HG03095 (cell line): ENCODE measurements at regions not wholly inside any gene's neighbourhood (a gene's known extent, or its start where the extent isn't known, plus 50 kb on each side); places are given as distances from the start of the nearest gene placed in this dataset.
"Not testable (repeated sequence)": the region's sequence is repeated elsewhere in the genome, so short reads cannot be mapped to it uniquely, and the experiment has no call there.

Experiments
- ATAC-seq: cut with Tn5 transposase; IDR thresholded peaks from one replicate; pipeline ENCODE4 v1.9.1; 2021; ENCODE audit warnings: moderate library complexity; ENCODE audit not compliant: unreplicated experiment

GRCh38 chr9:62833323-62834200 lies 1643.7 kb downstream of the SPATA31A7 start:
- not testable (repeated sequence) for ATAC-seq

- ATAC-seq = peak; percentile 22
Observed at GRCh38 chr9:62837254-62837911, 1647.5 kb downstream of the SPATA31A7 start.

DNA sequence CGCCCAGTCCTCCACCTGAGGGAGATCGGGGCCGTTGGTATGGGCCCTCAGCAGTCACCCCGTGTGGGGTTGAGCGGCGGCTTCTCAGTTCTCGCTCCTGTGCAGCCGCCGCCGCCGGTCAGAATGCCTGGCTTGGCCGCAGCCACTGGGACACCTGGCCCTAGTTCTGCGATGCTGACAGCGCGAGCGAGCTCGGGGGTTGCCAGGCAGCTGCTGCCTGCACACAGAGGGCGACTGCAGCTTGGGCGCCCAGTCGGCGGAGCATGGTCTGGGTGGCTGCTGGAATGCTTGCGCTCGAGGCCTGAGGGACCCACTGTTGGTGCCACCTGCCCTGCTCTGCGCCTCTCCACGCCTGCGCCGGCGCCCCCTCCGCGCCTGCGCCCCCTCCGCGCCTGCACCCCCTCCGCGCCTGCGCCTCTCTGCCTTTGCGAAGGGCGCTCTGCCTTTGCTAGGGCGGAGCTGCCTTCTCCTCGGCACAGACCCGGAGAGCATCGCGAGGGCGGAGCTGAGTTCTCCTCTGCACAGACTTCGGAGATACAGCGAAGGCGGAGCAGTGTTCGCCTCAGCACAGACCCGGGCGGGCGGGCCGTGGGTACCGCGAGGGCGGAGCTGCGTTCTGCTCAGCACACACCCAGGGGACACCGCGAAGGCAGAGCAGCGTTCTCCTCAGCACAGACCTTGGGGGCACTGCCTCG lies 1648.3 kb downstream of the SPATA31A7 start:
- peak; percentile 100 for ATAC-seq

GRCh38 chr9:62839168-62839567 lies 1649.3 kb downstream of the SPATA31A7 start:
- ATAC-seq = not testable (repeated sequence)

DNA sequence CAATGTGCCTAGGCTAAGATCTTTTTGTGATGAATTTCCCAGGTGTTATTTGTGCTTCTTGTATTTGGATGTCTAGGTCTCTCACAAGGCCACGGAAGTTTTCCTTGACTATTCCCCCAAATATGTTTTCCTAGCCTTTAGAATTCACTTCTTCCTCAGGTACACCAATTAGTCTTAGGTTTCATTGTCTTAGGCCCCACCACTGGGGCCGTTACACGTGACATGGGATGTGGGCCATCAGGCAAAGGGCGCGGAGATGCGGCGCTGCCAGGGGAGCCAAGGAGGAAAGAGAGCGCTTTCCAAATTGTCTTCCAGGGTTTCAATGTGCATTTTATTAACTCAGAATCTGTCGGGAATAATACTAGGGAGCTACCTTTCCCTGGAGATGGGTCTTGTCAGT lies 1653.3 kb downstream of the SPATA31A7 start:
- ATAC-seq = not testable (repeated sequence)

DNA sequence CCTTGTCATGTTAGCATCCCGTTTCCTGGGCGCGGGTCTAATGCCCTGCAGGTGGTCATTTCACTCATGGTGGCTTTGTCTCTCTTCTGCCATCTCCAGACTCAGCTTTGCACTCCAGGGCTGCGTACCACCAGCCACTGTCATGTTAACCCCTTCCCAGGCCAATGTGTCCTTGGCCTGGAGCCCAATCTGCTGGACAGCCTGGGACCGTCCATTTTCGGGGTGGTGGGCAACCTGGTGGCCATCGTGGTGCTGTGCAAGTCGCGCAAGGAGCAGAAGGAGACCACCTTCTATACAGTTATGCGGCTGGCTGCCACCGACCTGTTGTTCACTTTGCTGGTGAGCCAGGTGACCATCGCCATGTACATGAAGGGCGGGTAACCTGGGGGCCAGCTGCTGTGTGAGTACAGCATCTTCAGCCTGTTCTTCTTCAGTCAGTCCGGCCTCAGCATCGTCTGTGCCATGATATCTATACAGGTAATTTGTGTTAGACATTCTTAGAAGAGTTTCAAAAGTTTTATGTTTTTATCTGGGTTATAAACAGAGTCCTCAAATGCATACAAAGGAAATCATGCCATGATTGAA lies 1654.0 kb downstream of the SPATA31A7 start:
- not testable (repeated sequence) for ATAC-seq

- not testable (repeated sequence) for ATAC-seq
Observed at GRCh38 chr9:62844681-62845185, 1654.9 kb downstream of the SPATA31A7 start.

GRCh38 chr9:62848258-62848657 lies 1658.4 kb downstream of the SPATA31A7 start:
- ATAC-seq = not testable (repeated sequence)

GRCh38 chr9:62849991-62850390 lies 1660.2 kb downstream of the SPATA31A7 start:
- ATAC-seq = not testable (repeated sequence)

GRCh38 chr9:62857280-62857679 lies 1667.4 kb downstream of the SPATA31A7 start:
- ATAC-seq = not testable (repeated sequence)

GRCh38 chr9:62858240-62858639 lies 1668.4 kb downstream of the SPATA31A7 start:
- not testable (repeated sequence) for ATAC-seq

DNA sequence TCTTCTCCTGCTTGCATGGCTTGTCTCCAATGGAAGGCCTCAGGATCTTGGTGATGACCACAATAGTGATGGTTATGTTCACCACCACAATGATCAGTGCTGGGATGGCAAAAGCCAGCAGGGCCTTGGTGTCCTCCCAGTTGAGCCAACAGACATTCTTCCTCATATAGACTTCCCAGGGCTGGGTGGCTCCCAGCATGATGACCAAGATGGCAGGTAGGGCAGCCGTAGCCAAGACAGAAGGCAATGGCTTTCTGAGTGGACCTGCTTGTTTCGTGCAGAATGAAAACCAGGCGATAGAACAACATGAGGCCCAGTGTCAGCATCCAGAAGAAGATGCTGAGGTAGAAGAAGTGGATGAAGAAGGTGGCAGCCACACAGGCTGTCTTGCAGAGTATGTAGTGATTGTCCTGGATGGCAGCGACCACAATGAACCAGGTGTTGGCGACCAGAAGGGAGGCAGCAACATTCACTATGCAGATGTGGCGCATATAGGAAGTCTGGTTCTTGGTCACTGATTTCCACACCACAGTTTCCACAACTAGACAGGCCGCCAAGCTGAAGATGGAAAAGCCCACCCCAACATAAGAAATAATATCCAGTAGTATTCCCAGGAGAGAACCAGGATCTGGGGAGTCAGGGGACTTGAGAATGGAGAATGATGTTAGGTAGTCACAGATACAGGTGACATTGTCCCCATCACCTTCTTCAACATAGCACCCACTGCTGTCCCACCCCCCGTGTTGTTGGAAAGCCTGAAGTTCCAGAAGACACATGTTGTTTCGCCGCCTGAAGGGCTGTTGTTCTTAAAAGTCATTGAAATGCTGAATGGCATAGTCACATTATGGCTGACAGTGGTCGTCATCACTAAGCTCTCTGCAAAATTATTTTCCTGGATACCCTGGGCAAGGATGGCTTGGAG lies 1671.4 kb downstream of the SPATA31A7 start:
- ATAC-seq = not testable (repeated sequence)

DNA sequence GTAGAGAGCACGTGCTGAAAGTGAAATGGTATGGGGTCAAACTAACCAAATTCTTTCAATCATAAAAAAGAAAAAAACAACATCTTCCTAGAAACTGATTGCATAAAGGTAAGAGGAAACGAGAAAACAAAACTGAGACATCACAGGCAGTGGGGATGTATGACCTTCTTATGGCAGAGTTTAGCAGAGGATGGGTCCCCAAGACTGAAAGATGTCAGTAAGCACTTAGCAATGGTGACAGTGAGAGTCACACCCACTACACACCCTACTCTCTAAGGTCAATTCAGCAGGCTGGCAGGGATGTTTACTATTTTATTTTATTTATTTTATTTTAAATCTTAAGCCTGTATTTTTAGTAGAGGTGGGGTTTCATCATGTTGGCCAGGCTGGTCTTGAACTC lies 1672.3 kb downstream of the SPATA31A7 start:
- ATAC-seq = not testable (repeated sequence)

DNA sequence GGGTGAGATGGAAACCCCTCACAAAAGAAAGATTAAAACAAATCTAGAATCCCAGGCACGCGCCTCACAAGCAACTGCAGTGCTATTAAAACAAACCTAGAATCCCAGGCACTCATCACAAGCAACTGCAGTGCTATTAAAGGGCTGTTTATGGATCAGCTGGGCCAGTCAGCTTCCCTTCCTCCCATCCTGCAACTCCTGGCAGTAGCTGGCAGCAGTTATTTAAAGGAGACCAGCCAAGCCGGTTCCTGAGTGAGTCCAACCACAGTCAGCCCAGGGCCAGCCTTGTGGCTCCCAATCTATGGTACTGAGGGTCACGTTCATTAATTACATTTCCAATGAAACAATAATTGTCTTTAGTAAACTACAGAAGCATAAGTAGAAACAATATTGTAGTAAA lies 1673.5 kb downstream of the SPATA31A7 start:
- ATAC-seq = not testable (repeated sequence)

DNA sequence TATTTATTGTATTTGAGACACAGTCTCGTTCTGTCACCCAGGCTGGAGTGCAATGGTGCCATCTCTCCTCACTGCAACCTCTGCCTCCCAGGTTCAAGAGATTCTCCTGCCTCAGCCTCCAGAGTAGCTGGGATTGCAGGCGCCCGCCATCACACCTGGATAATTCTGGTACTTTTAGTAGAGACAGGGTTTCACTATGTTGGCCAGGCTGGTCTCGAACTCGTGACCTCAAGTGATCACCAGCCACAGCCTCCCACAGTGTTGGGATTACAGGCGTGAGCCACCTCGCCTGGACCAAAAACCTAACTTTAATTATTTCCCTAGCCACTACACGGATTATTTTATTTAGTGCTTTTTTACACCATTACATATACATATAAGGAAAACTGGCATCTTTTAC lies 1674.0 kb downstream of the SPATA31A7 start:
- ATAC-seq = not testable (repeated sequence)

GRCh38 chr9:62864481-62865469 lies 1674.9 kb downstream of the SPATA31A7 start:
- ATAC-seq = not testable (repeated sequence)

DNA sequence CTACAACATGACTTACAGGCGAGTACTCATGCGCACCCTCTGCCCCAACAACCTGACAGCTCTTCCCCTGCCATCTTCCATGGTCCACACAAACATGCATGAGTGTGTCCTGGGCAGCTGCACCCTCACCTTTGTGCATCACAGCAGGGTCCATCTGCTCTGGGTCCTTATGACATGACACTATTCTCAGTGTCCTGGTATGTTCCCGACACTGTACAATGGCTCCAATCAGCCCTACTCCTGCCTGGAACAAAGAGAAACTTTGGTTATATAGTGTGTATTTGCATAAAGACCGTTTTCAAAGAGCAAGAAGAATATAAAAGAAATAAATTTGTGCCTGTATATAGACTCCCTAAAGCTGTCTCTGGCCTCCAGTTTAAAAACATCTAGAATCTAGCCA lies 1679.2 kb downstream of the SPATA31A7 start:
- not testable (repeated sequence) for ATAC-seq

- ATAC-seq = not testable (repeated sequence)
Observed at GRCh38 chr9:62871765-62872164, 1681.9 kb downstream of the SPATA31A7 start.
